Prostate gland (tissue), 2 donors: ENCODE measurements at regions not wholly inside any gene's neighbourhood (a gene's known extent, or its start where the extent isn't known, plus 50 kb on each side); places are given as distances from the start of the nearest gene placed in this dataset.

ENCODE experiments used
- POLR2A ChIP-seq: fragments of 450-650 bp; IDR thresholded peaks from one replicate; pipeline ENCODE4 v1.6.1; 2016; ENCODE audit warnings: antibody characterized with exemption, mild to moderate bottlenecking
- POLR2AphosphoS5 ChIP-seq: sonication (generic); formaldehyde crosslinking; IDR thresholded peaks from one replicate; pipeline ENCODE4 v1.6.1; 2017; ENCODE audit warnings: antibody characterized with exemption
- TF ChIP-seq, protein P1 (sequence below), 4 experiments: fragments of 200-600 bp in 2 of 4; fragments of 450-650 bp in 2 of 4; sonication (generic) in 2 of 4; IDR thresholded peaks; 1 replicate in 3 of 4; 2 replicates in 1 of 4; pipeline ENCODE4 v1.5.1; 2016 to 2019; ENCODE audit warnings: antibody characterized with exemption in 4 of 4, mild to moderate bottlenecking in 2 of 4, moderate library complexity in 2 of 4

DNA sequence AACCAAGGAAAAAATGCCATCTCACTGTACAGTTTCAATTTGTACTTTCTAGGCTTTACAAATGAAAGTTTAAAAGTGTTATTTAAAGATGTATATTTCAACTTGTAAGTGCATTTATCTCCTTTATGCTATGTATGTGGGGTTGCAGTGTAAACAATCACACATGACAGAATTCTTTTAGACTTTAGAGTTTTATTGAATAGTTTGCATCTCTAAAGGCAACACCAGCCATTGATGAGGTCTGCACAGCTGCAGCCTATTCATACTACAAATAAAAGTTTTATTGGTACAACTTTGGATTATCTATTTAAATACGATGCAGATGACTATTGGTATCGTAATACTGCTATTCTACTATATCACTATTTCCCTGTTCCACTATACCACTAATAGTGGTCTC, 894.4 kb upstream of the B3GALT2 start:
- TF ChIP-seq, protein P1, sequence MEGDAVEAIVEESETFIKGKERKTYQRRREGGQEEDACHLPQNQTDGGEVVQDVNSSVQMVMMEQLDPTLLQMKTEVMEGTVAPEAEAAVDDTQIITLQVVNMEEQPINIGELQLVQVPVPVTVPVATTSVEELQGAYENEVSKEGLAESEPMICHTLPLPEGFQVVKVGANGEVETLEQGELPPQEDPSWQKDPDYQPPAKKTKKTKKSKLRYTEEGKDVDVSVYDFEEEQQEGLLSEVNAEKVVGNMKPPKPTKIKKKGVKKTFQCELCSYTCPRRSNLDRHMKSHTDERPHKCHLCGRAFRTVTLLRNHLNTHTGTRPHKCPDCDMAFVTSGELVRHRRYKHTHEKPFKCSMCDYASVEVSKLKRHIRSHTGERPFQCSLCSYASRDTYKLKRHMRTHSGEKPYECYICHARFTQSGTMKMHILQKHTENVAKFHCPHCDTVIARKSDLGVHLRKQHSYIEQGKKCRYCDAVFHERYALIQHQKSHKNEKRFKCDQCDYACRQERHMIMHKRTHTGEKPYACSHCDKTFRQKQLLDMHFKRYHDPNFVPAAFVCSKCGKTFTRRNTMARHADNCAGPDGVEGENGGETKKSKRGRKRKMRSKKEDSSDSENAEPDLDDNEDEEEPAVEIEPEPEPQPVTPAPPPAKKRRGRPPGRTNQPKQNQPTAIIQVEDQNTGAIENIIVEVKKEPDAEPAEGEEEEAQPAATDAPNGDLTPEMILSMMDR (IDR thresholded peaks at IDR 0.05), result no peak
- no peak for TF ChIP-seq POLR2A
- TF ChIP-seq POLR2AphosphoS5, result no peak
